Left lung (tissue), 4 donors: ENCODE measurements at regions not wholly inside any gene's neighbourhood (a gene's known extent, or its start where the extent isn't known, plus 50 kb on each side); places are given as distances from the start of the nearest gene placed in this dataset.
A peak's percentile ranks its signal among the peaks of the same experiment; 100 is the strongest.
"Not testable (repeated sequence)": the region's sequence is repeated elsewhere in the genome, so short reads cannot be mapped to it uniquely, and the experiment has no call there.

Experiments used
- ATAC-seq: fragments of 200-7000 bp; cut with Tn5 transposase; one replicate; pipeline ENCODE4 v1.9.1; 2020; ENCODE audit warnings: moderate library complexity
- DNase-seq, 4 donors: peaks; one replicate each; pipeline ENCODE4 v3.0.0-alpha.2; 2013 to 2020
- H3K27ac ChIP-seq, 2 donors: fragments of 200-600 bp; sonication (generic) in 1 of 2; one replicate each; pipeline versions ENCODE4 v1.5.0 to v1.8.0; 2020 to 2021
- H3K27me3 ChIP-seq, 2 donors: fragments of 200-600 bp; sonication (generic) in 1 of 2; one replicate each; pipeline versions ENCODE4 v1.5.0 to v1.8.0; 2020 to 2021
- H3K36me3 ChIP-seq, 2 donors: fragments of 200-600 bp; sonication (generic) in 1 of 2; one replicate each; pipeline versions ENCODE4 v1.5.0 to v1.8.0; 2020 to 2021
- H3K4me1 ChIP-seq, 2 donors: fragments of 200-600 bp; one replicate each; pipeline ENCODE4 v1.8.0; 2021
- H3K4me3 ChIP-seq, 2 donors: fragments of 200-600 bp; sonication (generic) in 1 of 2; one replicate each; pipeline versions ENCODE4 v1.5.0 to v1.8.0; 2020 to 2021; ENCODE audit warnings: mild to moderate bottlenecking in 1 of 2
- H3K9me3 ChIP-seq, 2 donors: fragments of 200-600 bp; sonication (generic) in 1 of 2; one replicate each; pipeline versions ENCODE4 v1.5.0 to v1.8.0; 2020 to 2021
- CTCF ChIP-seq, 2 donors: fragments of 200-600 bp; sonication (generic) in 1 of 2; IDR thresholded peaks; one replicate each; pipeline versions ENCODE4 v1.5.0 to v1.8.0; 2021; ENCODE audit warnings: antibody characterized with exemption in 2 of 2
- intact Hi-C, 2 donors: fragments of 100-400 bp; cut with DNase I; formaldehyde crosslinking; loops; one replicate each; pipeline versions ENCODE4 v1.11.2 to v1.14.2; 2022
- donor health status: DM: no; HTN: yes; CAD: no.
- donor health status: DM: no; HTN: no; CAD: no.

- H3K4me3 ChIP-seq = no peak overlapping the region
- TF ChIP-seq CTCF (IDR thresholded peaks at IDR 0.05) = no peak
- no peaks in the 10 kb centered on the region for H3K36me3 ChIP-seq
- H3K4me1 ChIP-seq = no peaks in the 10 kb centered on the region
- no peak overlapping the region for H3K27ac ChIP-seq
- DNase-seq (no peak), ATAC-seq (no peak)
- intact Hi-C loops = no loop called here
- H3K27me3 ChIP-seq = no peaks in the 10 kb centered on the region
- H3K9me3 ChIP-seq = no peaks in the 10 kb centered on the region
Observed at GRCh38 chr11:42992594-42992993, 319.2 kb upstream of the API5 start.

GRCh38 chr11:42996421-42997307, 315.1 kb upstream of the API5 start:
- DNase-seq (no peak), ATAC-seq (no peak)
- Histone ChIP-seq H3K4me1 (no peaks in the 10 kb centered on the region), H3K27me3 (no peaks in the 10 kb centered on the region), H3K27ac (no peak overlapping the region), H3K36me3 (no peaks in the 10 kb centered on the region), H3K4me3 (no peak overlapping the region), H3K9me3 (no peaks in the 10 kb centered on the region)
- no peak for TF ChIP-seq CTCF (IDR thresholded peaks at IDR 0.05)
- intact Hi-C loops = no loop called here

GRCh38 chr11:43004879-43005278, 306.9 kb upstream of the API5 start:
- H3K9me3 ChIP-seq, H3K4me3 ChIP-seq, H3K36me3 ChIP-seq, H3K4me1 ChIP-seq, H3K27ac ChIP-seq, H3K27me3 ChIP-seq, ATAC-seq, intact Hi-C loops: not testable (repeated sequence)
- peak in 1 of 4 donors; percentile 56 for DNase-seq

- H3K4me1 ChIP-seq = no peaks in the 10 kb centered on the region
- intact Hi-C loops = no loop called here
- H3K27ac ChIP-seq = no peak overlapping the region
- H3K9me3 ChIP-seq = peaks cover 0 to 6% of the 10 kb centered on the region in 2 donors
- H3K4me3 ChIP-seq = no peak overlapping the region
- no peak for TF ChIP-seq CTCF (IDR thresholded peaks at IDR 0.05)
- ATAC-seq (no peak), DNase-seq (no peak)
- H3K36me3 ChIP-seq = no peaks in the 10 kb centered on the region
- H3K27me3 ChIP-seq = no peaks in the 10 kb centered on the region
Observed at GRCh38 chr11:43010042-43010441, 301.8 kb upstream of the API5 start.

GRCh38 chr11:43012606-43013005, 299.2 kb upstream of the API5 start:
- intact Hi-C loops = no loop called here
- Histone ChIP-seq H3K9me3 (peaks cover 0 to 3% of the 10 kb centered on the region in 2 donors), H3K4me3 (no peak overlapping the region), H3K4me1 (no peaks in the 10 kb centered on the region), H3K27ac (no peak overlapping the region), H3K27me3 (no peaks in the 10 kb centered on the region), H3K36me3 (no peaks in the 10 kb centered on the region)
- TF ChIP-seq CTCF (IDR thresholded peaks at IDR 0.05) = no peak
- no peak for DNase-seq
- no peak for ATAC-seq

GRCh38 chr11:43021466-43021865, 290.3 kb upstream of the API5 start:
- intact Hi-C loops = no loop called here
- Histone ChIP-seq H3K4me1 (no peaks in the 10 kb centered on the region), H3K4me3 (no peak overlapping the region), H3K27ac (no peak overlapping the region), H3K36me3 (no peaks in the 10 kb centered on the region), H3K27me3 (no peaks in the 10 kb centered on the region), H3K9me3 (no peaks in the 10 kb centered on the region)
- DNase-seq = no peak
- no peak for TF ChIP-seq CTCF (IDR thresholded peaks at IDR 0.05)
- no peak for ATAC-seq
